ENCODE measurements at regions not wholly inside any gene's neighbourhood (a gene's known extent, or its start where the extent isn't known, plus 50 kb on each side); places are given as distances from the start of the nearest gene placed in this dataset.

GRCh38 chr1:30811187-30811586 is 53.6 kb upstream of the LAPTM5 start:
- intact Hi-C loops (cut with DNase I; ENCODE audit: low total_unique reads) = no loop called here
- H3K4me1 ChIP-seq = peaks cover 10 to 31% (median 20%) of the 10 kb centered on the region in 4 donors
- no peaks in the 10 kb centered on the region for H3K36me3 ChIP-seq
- no peak for TF ChIP-seq CTCF (IDR thresholded peaks at IDR 0.05)
- TF ChIP-seq POLR2AphosphoS5 (IDR thresholded peaks at IDR 0.05) = no peak
- no peak for TF ChIP-seq POLR2A (IDR thresholded peaks at IDR 0.05)
- no peak for TF ChIP-seq EP300 (IDR thresholded peaks at IDR 0.05)
- H3K27ac ChIP-seq = peak overlapping the region in 1 of 5 donors; percentile 61
- DNase-seq = no peak
- H3K27me3 ChIP-seq = peaks cover 0 to 52% (median 3%) of the 10 kb centered on the region in 3 donors
- no peaks in the 10 kb centered on the region for H3K9me3 ChIP-seq
- no peak overlapping the region for H3K4me3 ChIP-seq

GRCh38 chr1:30810416-30811080 is 53.0 kb upstream of the LAPTM5 start:
- intact Hi-C loops (cut with DNase I; ENCODE audit: low total_unique reads) = no loop called here
- peak overlapping the region in 4 of 5 donors; percentile 14 to 70 (median 49) for H3K27ac ChIP-seq

GRCh38 chr1:30809514-30810263 is 52.1 kb upstream of the LAPTM5 start:
- peaks cover 0 to 41% (median 3%) of the 10 kb centered on the region in 3 donors for H3K27me3 ChIP-seq
- H3K4me1 ChIP-seq = peaks cover 10 to 28% (median 18%) of the 10 kb centered on the region in 4 donors
- no peak overlapping the region for H3K4me3 ChIP-seq
- no peaks in the 10 kb centered on the region for H3K9me3 ChIP-seq
- no peak for DNase-seq
- peak overlapping the region in 4 of 5 donors; percentile 14 to 70 (median 49) for H3K27ac ChIP-seq
- H3K36me3 ChIP-seq = no peaks in the 10 kb centered on the region
- intact Hi-C loops (cut with DNase I; ENCODE audit: low total_unique reads) = no loop called here
- 59 to 73% (median 66%) methylated on average over 14 of the region's 14 CpGs for WGBS, 5 donors
- TF ChIP-seq CTCF (IDR thresholded peaks at IDR 0.05) = no peak
- peak in 1 of 3 donors; percentile 27 for TF ChIP-seq POLR2AphosphoS5 (IDR thresholded peaks at IDR 0.05)
- no peak for TF ChIP-seq POLR2A (IDR thresholded peaks at IDR 0.05)
- no peak for TF ChIP-seq EP300 (IDR thresholded peaks at IDR 0.05)

More at GRCh38 chr1:30810416-30811080, 53.0 kb upstream of the LAPTM5 start:
- H3K4me3 ChIP-seq = no peak overlapping the region
- H3K9me3 ChIP-seq = no peaks in the 10 kb centered on the region
- peaks cover 10 to 26% (median 17%) of the 10 kb centered on the region in 4 donors for H3K4me1 ChIP-seq
- no peak for DNase-seq
- 82 to 87% (median 83%) methylated on average over 12 of the region's 12 CpGs for WGBS, 5 donors
- no peaks in the 10 kb centered on the region for H3K36me3 ChIP-seq
- no peak for TF ChIP-seq POLR2AphosphoS5 (IDR thresholded peaks at IDR 0.05)
- no peak for TF ChIP-seq POLR2A (IDR thresholded peaks at IDR 0.05)
- no peak for TF ChIP-seq EP300 (IDR thresholded peaks at IDR 0.05)
- TF ChIP-seq CTCF (IDR thresholded peaks at IDR 0.05) = no peak
- peaks cover 0 to 49% (median 3%) of the 10 kb centered on the region in 3 donors for H3K27me3 ChIP-seq

GRCh38 chr1:30808067-30808662 is 50.6 kb upstream of the LAPTM5 start:
- DNase-seq = no peak
- Histone ChIP-seq H3K27me3 (peaks cover 0 to 27% (median 3%) of the 10 kb centered on the region in 3 donors), H3K9me3 (no peaks in the 10 kb centered on the region), H3K36me3 (no peaks in the 10 kb centered on the region), H3K4me3 (no peak overlapping the region), H3K4me1 (peaks cover 10 to 28% (median 18%) of the 10 kb centered on the region in 4 donors), H3K27ac (peak overlapping the region in 1 of 5 donors; percentile 70)
- intact Hi-C loops (cut with DNase I; ENCODE audit: low total_unique reads) = no loop called here
- TF ChIP-seq POLR2AphosphoS5 (IDR thresholded peaks at IDR 0.05) = no peak
- TF ChIP-seq POLR2A (IDR thresholded peaks at IDR 0.05) = no peak
- no peak for TF ChIP-seq CTCF (IDR thresholded peaks at IDR 0.05)
- no peak for TF ChIP-seq EP300 (IDR thresholded peaks at IDR 0.05)
- 80 to 90% (median 86%) methylated on average over 3 of the region's 3 CpGs for WGBS, 5 donors

All from stomach (tissue), 8 donors.